HUDEP-2 (cell line): ENCODE measurements at regions not wholly inside any gene's neighbourhood (a gene's known extent, or its start where the extent isn't known, plus 50 kb on each side); places are given as distances from the start of the nearest gene placed in this dataset.

Experiments
- DNase-seq, 76 experiments: peaks; one replicate each; lab custom pipeline; 2025; ENCODE audit not compliant: unreplicated experiment in 76 of 76; lab: John Stamatoyannopoulos, UW

- DNase-seq: no peak
Observed at GRCh38 chr22:47251911-47252310, 489.5 kb downstream of the TBC1D22A start.

- no peak for DNase-seq
Observed at GRCh38 chr22:47250995-47251765, 488.7 kb downstream of the TBC1D22A start.

GRCh38 chr22:47249370-47249928 lies 487.0 kb downstream of the TBC1D22A start:
- DNase-seq: no peak

- no peak for DNase-seq
Observed at GRCh38 chr22:47248925-47249324, 486.5 kb downstream of the TBC1D22A start.

GRCh38 chr22:47247579-47248240 lies 485.3 kb downstream of the TBC1D22A start:
- no peak for DNase-seq

- no peak for DNase-seq
Observed at GRCh38 chr22:47245786-47246185, 483.3 kb downstream of the TBC1D22A start.

GRCh38 chr22:47245286-47245685 lies 482.8 kb downstream of the TBC1D22A start:
- no peak for DNase-seq

GRCh38 chr22:47240116-47240515 lies 477.7 kb downstream of the TBC1D22A start:
- DNase-seq: no peak

GRCh38 chr22:47239474-47239860 lies 477.0 kb downstream of the TBC1D22A start:
- no peak for DNase-seq

- no peak for DNase-seq
Observed at GRCh38 chr22:47238690-47239473, 476.4 kb downstream of the TBC1D22A start.

GRCh38 chr22:47237890-47238480 lies 475.5 kb downstream of the TBC1D22A start:
- DNase-seq: no peak

GRCh38 chr22:47236718-47237117 lies 474.3 kb downstream of the TBC1D22A start:
- DNase-seq: no peak

GRCh38 chr22:47236161-47236560 lies 473.7 kb downstream of the TBC1D22A start:
- DNase-seq: no peak

- DNase-seq: no peak
Observed at GRCh38 chr22:47233316-47234243, 471.1 kb downstream of the TBC1D22A start.

GRCh38 chr22:47232753-47233152 lies 470.3 kb downstream of the TBC1D22A start:
- DNase-seq: no peak

GRCh38 chr22:47232197-47232596 lies 469.7 kb downstream of the TBC1D22A start:
- DNase-seq: no peak

- no peak for DNase-seq
Observed at GRCh38 chr22:47231759-47232158, 469.3 kb downstream of the TBC1D22A start.

- DNase-seq: no peak
Observed at GRCh38 chr22:47230741-47231140, 468.3 kb downstream of the TBC1D22A start.

GRCh38 chr22:47230251-47230650 lies 467.8 kb downstream of the TBC1D22A start:
- DNase-seq: no peak

- DNase-seq: no peak
Observed at GRCh38 chr22:47228767-47229166, 466.3 kb downstream of the TBC1D22A start.
